Skeletal muscle tissue (tissue), 3 donors: ENCODE measurements at regions not wholly inside any gene's neighbourhood (a gene's known extent, or its start where the extent isn't known, plus 50 kb on each side); places are given as distances from the start of the nearest gene placed in this dataset.

Source experiments
- H3K27ac ChIP-seq: one replicate; pipeline ENCODE4 v1.7.0; 2013; ENCODE audit warnings: mild to moderate bottlenecking, low read depth, low read length, inconsistent platforms
- H3K27me3 ChIP-seq, 3 donors: one replicate each; pipeline ENCODE4 v1.7.0; 2013; ENCODE audit warnings: low read length in 3 of 3; ENCODE audit not compliant: control insufficient read depth in 3 of 3, insufficient read depth in 3 of 3
- H3K36me3 ChIP-seq, 3 donors: one replicate each; pipeline ENCODE4 v1.7.0; 2013; ENCODE audit warnings: low read length in 3 of 3; ENCODE audit not compliant: control insufficient read depth in 3 of 3, insufficient read depth in 3 of 3
- H3K4me1 ChIP-seq, 3 donors: one replicate each; pipeline ENCODE4 v1.7.0; 2013; ENCODE audit warnings: low read length in 3 of 3, mild to moderate bottlenecking in 3 of 3; ENCODE audit not compliant: control insufficient read depth in 3 of 3, insufficient read depth in 3 of 3
- H3K4me3 ChIP-seq, 3 donors: one replicate each; pipeline ENCODE4 v1.7.0; 2013; ENCODE audit warnings: low read length in 3 of 3
- H3K9ac ChIP-seq, 3 donors: one replicate each; pipeline ENCODE4 v1.7.0; 2013; ENCODE audit warnings: low read length in 3 of 3, mild to moderate bottlenecking in 3 of 3, moderate library complexity in 2 of 3, low read depth in 1 of 3
- H3K9me3 ChIP-seq, 3 donors: one replicate each; pipeline ENCODE4 v1.7.0; 2013; ENCODE audit warnings: low read length in 3 of 3; ENCODE audit not compliant: control insufficient read depth in 3 of 3
- donor health status: Osteomylitis.

DNA sequence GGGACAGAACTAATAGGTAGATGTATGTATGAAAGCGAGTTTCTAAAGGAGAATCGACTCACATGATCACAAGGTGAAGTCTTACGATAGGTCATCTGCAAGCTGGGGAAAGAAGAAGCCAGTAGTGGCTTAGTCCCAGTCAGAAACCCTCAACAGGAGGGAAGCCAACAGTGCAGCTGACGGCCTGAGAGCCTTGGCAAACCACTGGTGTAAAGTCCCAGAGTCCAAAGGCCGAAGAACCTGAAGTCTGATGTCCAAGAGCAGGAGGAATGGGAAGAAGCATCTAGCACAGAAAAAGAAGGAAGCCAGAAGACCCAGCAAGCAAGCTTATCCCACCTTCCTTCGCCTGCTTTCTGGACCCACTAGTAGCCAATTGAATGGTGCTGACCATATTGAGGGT is 507.6 kb upstream of the ARGLU1 start:
- H3K27ac ChIP-seq = no peak overlapping the region
- no peaks in the 10 kb centered on the region for H3K36me3 ChIP-seq

DNA sequence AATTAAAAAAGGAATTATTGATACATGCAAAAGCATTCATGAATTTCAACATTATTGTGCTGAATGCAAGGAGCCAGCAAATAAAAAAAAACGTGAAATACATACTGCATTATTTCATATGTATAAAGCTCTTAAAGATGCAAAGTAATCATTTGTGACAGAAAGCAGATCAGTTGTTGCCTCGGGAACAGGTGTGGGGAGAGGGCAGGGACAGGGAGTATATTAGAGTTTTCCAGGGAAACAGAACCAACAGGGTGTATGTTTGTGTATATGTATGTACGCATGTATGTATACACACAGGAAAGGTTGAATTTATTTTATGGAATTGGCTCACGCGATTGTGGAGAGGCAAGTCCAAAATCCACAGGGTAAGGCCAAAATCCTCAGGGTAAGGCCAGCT is 502.9 kb upstream of the ARGLU1 start:
- no peaks in the 10 kb centered on the region for H3K4me1 ChIP-seq
- H3K27me3 ChIP-seq = no peaks in the 10 kb centered on the region
- no peaks in the 10 kb centered on the region for H3K9me3 ChIP-seq
- H3K9ac ChIP-seq = no peak overlapping the region
- H3K36me3 ChIP-seq = no peaks in the 10 kb centered on the region
- no peak overlapping the region for H3K4me3 ChIP-seq
- no peak overlapping the region for H3K27ac ChIP-seq

More for the DNA sequence above, 507.6 kb upstream of the ARGLU1 start:
- no peak overlapping the region for H3K4me3 ChIP-seq
- no peaks in the 10 kb centered on the region for H3K27me3 ChIP-seq
- no peaks in the 10 kb centered on the region for H3K4me1 ChIP-seq
- H3K9ac ChIP-seq = no peak overlapping the region
- H3K9me3 ChIP-seq = no peaks in the 10 kb centered on the region

- no peaks in the 10 kb centered on the region for H3K27me3 ChIP-seq
- no peak overlapping the region for H3K27ac ChIP-seq
- no peaks in the 10 kb centered on the region for H3K4me1 ChIP-seq
- no peaks in the 10 kb centered on the region for H3K36me3 ChIP-seq
- no peaks in the 10 kb centered on the region for H3K9me3 ChIP-seq
- no peak overlapping the region for H3K9ac ChIP-seq
- H3K4me3 ChIP-seq = no peak overlapping the region
Observed at GRCh38 chr13:107069108-107069776, 501.3 kb upstream of the ARGLU1 start.

DNA sequence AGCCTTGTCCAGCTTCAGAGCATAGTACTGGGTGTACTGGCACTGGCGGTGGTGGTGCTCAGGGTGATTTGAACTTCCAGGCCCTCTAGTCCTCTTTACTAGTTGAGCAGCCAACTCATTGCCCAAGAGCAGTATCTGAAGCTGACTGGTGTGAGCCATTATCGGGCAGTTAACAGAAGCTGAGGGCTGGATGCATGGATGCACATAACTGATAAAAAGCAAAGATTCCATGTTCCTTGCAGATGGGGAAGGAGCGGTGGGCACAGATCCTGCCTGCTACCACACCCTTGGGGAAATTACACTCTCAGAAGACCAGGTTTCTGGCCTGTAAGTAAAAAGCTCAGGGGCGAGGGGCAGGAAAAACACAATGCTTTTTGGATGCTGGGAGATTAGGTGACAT is 499.4 kb upstream of the ARGLU1 start:
- no peaks in the 10 kb centered on the region for H3K36me3 ChIP-seq
- H3K9me3 ChIP-seq = no peaks in the 10 kb centered on the region
- H3K4me3 ChIP-seq = no peak overlapping the region
- no peaks in the 10 kb centered on the region for H3K27me3 ChIP-seq
- no peaks in the 10 kb centered on the region for H3K4me1 ChIP-seq
- H3K27ac ChIP-seq = no peak overlapping the region
- no peak overlapping the region for H3K9ac ChIP-seq

GRCh38 chr13:107066355-107066754 is 498.4 kb upstream of the ARGLU1 start:
- H3K36me3 ChIP-seq = no peaks in the 10 kb centered on the region
- no peaks in the 10 kb centered on the region for H3K9me3 ChIP-seq
- H3K27ac ChIP-seq = no peak overlapping the region
- H3K9ac ChIP-seq = no peak overlapping the region
- H3K4me1 ChIP-seq = no peaks in the 10 kb centered on the region
- H3K4me3 ChIP-seq = no peak overlapping the region
- H3K27me3 ChIP-seq = no peaks in the 10 kb centered on the region

DNA sequence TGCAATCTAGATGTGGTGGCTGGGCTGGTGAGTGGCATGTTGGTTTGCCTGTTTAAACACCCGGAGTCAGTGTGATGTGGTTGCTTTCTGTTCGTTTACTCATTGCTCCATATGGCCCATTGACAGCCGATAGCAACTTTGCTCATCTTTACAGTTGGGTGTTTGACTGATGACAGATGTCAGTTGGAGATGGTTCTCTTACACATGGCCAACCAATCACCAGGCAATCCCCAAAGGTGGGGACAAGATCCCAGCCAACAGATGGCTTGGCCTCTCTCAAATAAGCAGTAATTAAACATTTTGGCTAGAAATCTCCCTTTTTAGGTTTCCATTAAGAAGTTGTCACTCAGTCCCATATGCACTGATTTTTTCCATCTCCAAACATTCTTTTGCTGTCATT is 497.1 kb upstream of the ARGLU1 start:
- no peaks in the 10 kb centered on the region for H3K4me1 ChIP-seq
- no peak overlapping the region for H3K9ac ChIP-seq
- H3K27me3 ChIP-seq = no peaks in the 10 kb centered on the region
- H3K4me3 ChIP-seq = no peak overlapping the region
- no peaks in the 10 kb centered on the region for H3K9me3 ChIP-seq
- no peak overlapping the region for H3K27ac ChIP-seq
- H3K36me3 ChIP-seq = no peaks in the 10 kb centered on the region

DNA sequence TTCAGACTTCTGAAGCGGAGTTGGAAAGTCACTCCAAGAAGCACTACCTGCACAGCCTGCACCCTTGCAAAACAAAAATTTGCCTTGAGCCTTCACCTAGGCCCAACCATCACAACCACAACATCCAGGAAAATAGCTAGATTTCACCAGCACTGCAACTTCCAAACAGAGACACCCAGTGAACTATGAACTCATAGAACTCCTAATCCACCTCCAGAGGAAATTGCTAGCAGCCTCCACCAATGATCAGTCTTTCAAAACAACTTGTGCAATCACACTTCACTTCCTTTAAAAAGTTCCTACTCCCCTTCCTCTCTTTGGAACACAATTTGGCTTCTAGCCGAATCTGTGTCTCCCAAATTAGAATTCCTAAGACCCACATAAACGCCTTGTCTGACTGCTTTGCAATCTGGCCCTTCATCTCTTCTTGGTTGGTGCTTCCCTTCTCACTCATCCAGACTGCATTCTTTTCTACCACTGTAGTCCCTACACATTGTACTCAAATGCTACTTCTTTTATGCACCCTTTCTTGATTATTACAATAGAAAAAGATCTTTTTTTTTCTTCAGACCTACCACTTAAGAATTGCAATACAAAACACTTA is 489.2 kb upstream of the ARGLU1 start:
- Histone ChIP-seq H3K27ac (no peak overlapping the region), H3K27me3 (no peaks in the 10 kb centered on the region), H3K9ac (no peak overlapping the region), H3K9me3 (no peaks in the 10 kb centered on the region), H3K36me3 (no peaks in the 10 kb centered on the region), H3K4me1 (no peaks in the 10 kb centered on the region), H3K4me3 (no peak overlapping the region)

- Histone ChIP-seq H3K4me3 (no peak overlapping the region), H3K36me3 (no peaks in the 10 kb centered on the region), H3K9me3 (no peaks in the 10 kb centered on the region), H3K27me3 (no peaks in the 10 kb centered on the region), H3K27ac (no peak overlapping the region), H3K9ac (no peak overlapping the region), H3K4me1 (no peaks in the 10 kb centered on the region)
Observed at GRCh38 chr13:107043021-107043956, 475.4 kb upstream of the ARGLU1 start.

GRCh38 chr13:107035778-107036177 is 467.8 kb upstream of the ARGLU1 start:
- Histone ChIP-seq H3K27me3 (no peaks in the 10 kb centered on the region), H3K9ac (no peak overlapping the region), H3K9me3 (no peaks in the 10 kb centered on the region), H3K36me3 (no peaks in the 10 kb centered on the region), H3K4me3 (no peak overlapping the region), H3K27ac (no peak overlapping the region), H3K4me1 (no peaks in the 10 kb centered on the region)

- Histone ChIP-seq H3K9me3 (no peaks in the 10 kb centered on the region), H3K36me3 (no peaks in the 10 kb centered on the region), H3K9ac (no peak overlapping the region), H3K4me3 (no peak overlapping the region), H3K27me3 (no peaks in the 10 kb centered on the region), H3K27ac (no peak overlapping the region), H3K4me1 (no peaks in the 10 kb centered on the region)
Observed at GRCh38 chr13:107035186-107035585, 467.2 kb upstream of the ARGLU1 start.
